Stomach (tissue), 4 donors: ENCODE measurements at regions not wholly inside any gene's neighbourhood (a gene's known extent, or its start where the extent isn't known, plus 50 kb on each side); places are given as distances from the start of the nearest gene placed in this dataset.

Experiments
- EP300 ChIP-seq: sonication (generic); formaldehyde crosslinking; IDR thresholded peaks from one replicate; pipeline ENCODE4 v1.6.1; 2017; ENCODE audit warnings: antibody characterized with exemption
- POLR2A ChIP-seq, 4 donors: fragments of 450-650 bp; IDR thresholded peaks; one replicate each; pipeline ENCODE4 v1.6.1; 2016; ENCODE audit warnings: antibody characterized with exemption in 4 of 4, control low read depth in 2 of 4, mild to moderate bottlenecking in 1 of 4, moderate library complexity in 1 of 4
- POLR2AphosphoS5 ChIP-seq, 3 donors: sonication (generic); formaldehyde crosslinking; IDR thresholded peaks; one replicate each; pipeline ENCODE4 v1.6.1; 2016; ENCODE audit warnings: antibody characterized with exemption in 3 of 3
- TF ChIP-seq, protein P1 (sequence below), 7 experiments: fragments of 450-650 bp in 4 of 7; fragments of 200-600 bp in 3 of 7; sonication (generic) in 3 of 7; IDR thresholded peaks; one replicate each; pipeline ENCODE4 v1.5.1; 2016 to 2019; ENCODE audit warnings: antibody characterized with exemption in 7 of 7, control low read depth in 2 of 7, mild to moderate bottlenecking in 1 of 7

DNA sequence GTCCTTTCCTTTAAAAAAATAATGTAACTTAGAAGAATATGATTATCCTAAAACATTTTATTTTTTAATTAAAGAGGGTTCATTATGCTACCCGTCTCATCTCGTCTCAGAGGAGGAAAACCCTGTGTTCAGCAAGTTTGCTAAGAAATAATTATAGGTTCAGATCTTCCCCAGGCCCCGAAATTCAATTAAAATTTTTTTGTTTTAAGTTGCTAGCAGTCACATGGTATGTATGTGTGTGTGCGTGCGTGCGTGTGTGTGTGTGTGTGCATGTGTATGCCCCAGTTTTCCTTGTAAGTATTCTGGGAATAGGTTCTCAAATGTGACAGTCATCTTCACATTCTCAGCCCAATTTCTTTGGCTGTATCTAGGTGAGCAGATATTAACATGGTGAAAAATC is 86.6 kb upstream of the HOXC13 start:
- TF ChIP-seq, protein P1, sequence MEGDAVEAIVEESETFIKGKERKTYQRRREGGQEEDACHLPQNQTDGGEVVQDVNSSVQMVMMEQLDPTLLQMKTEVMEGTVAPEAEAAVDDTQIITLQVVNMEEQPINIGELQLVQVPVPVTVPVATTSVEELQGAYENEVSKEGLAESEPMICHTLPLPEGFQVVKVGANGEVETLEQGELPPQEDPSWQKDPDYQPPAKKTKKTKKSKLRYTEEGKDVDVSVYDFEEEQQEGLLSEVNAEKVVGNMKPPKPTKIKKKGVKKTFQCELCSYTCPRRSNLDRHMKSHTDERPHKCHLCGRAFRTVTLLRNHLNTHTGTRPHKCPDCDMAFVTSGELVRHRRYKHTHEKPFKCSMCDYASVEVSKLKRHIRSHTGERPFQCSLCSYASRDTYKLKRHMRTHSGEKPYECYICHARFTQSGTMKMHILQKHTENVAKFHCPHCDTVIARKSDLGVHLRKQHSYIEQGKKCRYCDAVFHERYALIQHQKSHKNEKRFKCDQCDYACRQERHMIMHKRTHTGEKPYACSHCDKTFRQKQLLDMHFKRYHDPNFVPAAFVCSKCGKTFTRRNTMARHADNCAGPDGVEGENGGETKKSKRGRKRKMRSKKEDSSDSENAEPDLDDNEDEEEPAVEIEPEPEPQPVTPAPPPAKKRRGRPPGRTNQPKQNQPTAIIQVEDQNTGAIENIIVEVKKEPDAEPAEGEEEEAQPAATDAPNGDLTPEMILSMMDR (IDR thresholded peaks at IDR 0.05), result no peak
- TF ChIP-seq POLR2A (IDR thresholded peaks at IDR 0.05) (no peak), EP300 (no peak), POLR2AphosphoS5 (IDR thresholded peaks at IDR 0.05) (no peak)
